NCI-H526 treated with DMSO at 0.1 percent for 48 hours (cell line): ENCODE measurements at regions not wholly inside any gene's neighbourhood (a gene's known extent, or its start where the extent isn't known, plus 50 kb on each side); places are given as distances from the start of the nearest gene placed in this dataset.

Source experiments
- DNase-seq: peaks from one replicate; lab custom pipeline; 2025; lab: John Stamatoyannopoulos, UW

GRCh38 chr12:66044731-66045130 lies 85.8 kb downstream of the LLPH start:
- DNase-seq = no peak

DNA sequence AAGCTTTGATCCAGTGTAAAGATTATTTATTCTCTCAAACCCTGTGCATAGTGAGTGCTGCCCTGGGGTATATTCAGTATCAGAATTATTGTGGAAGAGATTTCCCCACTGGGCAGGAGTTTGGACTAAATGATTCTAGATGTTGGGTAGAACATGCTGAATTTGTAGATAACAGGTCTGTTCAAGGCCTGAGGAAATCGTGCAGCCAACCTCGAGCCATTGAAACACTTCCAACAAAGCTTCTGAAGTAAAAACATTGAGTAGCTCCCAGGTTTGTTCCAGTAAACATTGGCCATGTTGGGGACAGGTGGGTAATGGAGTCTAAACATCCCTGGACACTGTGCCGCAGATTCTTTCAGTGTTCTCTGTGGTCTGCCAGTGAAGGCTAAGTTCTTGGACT lies 87.5 kb downstream of the LLPH start:
- DNase-seq = no peak

DNA sequence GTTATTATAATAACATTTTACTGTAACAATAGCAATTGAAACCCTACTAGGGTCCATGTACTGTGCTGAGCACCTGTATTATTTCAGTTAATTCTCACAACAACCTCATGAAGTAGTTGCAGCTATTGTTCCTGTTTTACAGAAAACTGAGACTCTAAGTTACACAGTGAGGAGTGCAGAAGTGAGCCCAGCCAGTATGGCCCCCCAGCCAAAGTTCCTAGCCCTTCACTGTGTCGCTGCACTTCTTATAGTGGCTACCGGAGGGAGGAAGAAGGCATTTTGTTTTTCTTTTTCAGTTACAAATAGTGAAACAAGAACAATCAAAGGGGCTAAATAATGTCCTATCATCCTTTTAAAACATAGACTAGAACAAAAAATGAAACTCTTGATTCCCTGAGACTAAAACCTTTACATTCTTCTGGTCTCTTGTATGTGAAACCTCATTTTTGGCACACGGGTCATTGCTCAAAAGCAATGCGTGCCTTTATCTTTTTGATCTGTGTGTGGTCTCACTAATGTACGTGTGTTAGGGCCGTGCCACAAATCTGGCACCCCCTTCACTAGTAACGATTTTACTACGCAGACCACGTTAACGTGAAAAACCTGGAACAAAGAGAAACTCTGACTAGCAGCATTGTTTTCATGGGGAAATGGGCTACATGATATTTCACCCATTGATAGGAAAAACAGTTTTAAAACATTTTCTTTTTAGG lies 88.7 kb downstream of the LLPH start:
- no peak for DNase-seq

DNA sequence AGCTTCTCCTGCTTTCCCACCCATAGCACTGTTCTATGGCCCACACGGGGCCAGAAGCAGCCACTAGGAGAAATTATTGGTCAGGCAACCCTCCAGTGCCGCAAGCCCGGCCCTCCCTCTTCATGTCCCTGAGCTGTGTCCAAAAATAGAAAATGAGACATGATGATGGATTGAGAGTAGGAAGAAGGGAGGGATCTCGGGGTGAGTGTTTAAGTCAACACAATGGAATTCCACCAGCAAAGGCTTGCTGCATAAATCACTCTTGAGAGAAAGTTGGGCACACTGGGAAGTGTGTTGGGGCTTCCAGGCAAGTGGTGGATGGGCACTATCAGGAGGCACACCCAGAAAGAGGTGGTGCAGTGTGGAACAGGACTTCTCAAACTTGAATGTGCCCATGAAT lies 94.2 kb downstream of the LLPH start:
- DNase-seq = no peak

GRCh38 chr12:66035288-66035966 lies 95.1 kb downstream of the LLPH start:
- no peak for DNase-seq

GRCh38 chr12:66033151-66033550 lies 97.4 kb downstream of the LLPH start:
- no peak for DNase-seq

DNA sequence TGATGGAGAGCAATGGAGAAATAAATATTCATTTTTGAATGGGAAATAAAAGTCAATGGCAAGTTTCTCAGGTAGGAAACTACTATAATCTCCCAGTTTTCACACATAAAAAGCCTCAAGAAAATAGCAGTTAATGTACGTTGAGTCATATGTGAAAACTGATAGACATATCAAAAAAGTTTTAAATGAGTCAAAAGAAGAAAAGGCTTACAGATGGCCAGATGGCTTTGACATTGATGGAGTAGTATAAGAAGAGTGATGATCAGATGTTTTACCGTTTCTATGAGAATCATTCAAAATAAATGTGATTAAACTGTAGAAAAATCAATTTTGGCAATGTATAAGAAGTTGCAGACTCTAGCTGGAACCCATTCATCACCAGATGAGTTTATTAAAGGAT lies 97.8 kb downstream of the LLPH start:
- no peak for DNase-seq

- DNase-seq = no peak
These were observed 100.3 kb downstream of the LLPH start for GRCh38 chr12:66030217-66030781.

GRCh38 chr12:66028390-66028789 lies 102.2 kb downstream of the LLPH start:
- peak; percentile 88 for DNase-seq

GRCh38 chr12:66025477-66025876 lies 105.1 kb downstream of the LLPH start:
- DNase-seq = no peak

DNA sequence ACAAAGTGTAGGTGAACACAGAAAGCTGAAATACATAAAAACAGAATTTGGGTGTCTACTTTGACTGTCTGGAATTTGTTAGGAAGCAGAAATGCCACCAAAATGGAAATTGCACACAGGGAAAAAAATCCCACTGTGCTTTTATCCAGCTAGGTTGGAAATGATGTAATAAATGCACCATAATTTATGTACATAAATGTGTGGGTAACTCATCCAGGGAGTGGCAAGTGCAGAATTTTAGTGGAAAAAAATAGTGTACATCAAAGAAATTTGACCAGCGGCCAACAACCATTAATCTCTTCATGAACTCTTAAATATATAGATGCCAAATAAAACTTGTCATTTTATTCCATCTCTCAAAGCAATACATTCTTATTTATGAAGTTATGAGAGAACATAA lies 105.6 kb downstream of the LLPH start:
- DNase-seq = no peak

DNA sequence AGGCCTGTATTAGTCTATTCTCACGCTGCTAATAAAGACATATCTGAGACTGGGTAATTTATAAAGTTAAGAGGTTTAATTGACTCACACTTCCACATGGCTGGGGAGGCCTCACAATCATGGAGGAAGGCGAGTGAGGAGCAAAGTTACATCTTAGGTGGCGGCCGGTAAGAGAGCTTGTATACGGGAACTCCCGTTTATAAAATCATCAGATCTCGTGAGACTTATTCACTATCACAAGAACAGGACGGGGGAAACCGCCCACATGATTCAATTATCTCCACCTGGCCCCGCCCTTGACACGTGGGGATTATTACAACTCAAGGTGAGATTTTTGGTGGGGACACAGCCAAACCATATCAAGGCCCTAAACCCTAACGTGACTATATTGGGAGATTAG lies 110.1 kb downstream of the LLPH start:
- no peak for DNase-seq

GRCh38 chr12:66017736-66018135 lies 112.8 kb downstream of the LLPH start:
- DNase-seq = no peak
